HFF-Myc (cell line): ENCODE measurements at regions not wholly inside any gene's neighbourhood (a gene's known extent, or its start where the extent isn't known, plus 50 kb on each side); places are given as distances from the start of the nearest gene placed in this dataset.

Source experiments
- DNase-seq: peaks from one replicate; pipeline ENCODE4 v3.0.0-alpha.2; 2011; ENCODE audit warnings: low read depth; ENCODE audit errors: extremely low read depth
- H3K4me3 ChIP-seq: replicated peaks from 2 replicates; pipeline ENCODE4 v1.5.1; 2011; ENCODE audit warnings: low read depth, mild to moderate bottlenecking, control low read depth, low read length
- TF ChIP-seq, protein P1 (sequence below): IDR thresholded peaks from 2 replicates; pipeline ENCODE4 v1.5.1; 2012; ENCODE audit warnings: mild to moderate bottlenecking, low read depth, low read length, control low read depth; ENCODE audit errors: missing control alignments

DNA sequence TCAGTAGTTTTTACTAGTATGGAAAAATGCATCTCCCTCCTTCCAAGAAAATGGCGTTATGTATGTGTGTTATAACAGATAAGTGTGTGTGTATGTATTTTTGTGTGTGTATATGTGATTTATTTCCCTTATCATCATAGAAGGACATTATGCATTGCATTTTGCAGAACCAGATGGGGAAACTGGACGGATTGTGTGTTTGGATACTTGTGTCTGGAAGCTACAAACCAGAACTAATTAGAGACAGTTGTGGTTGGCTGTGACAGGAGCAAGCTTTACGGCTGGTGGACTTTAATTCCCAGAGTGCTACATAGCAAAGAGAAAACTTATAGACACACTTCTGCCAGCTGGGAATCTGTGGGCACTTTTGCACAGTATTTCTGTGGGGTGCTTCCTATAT lies 162.5 kb downstream of the RWDD3 start:
- TF ChIP-seq, protein P1, sequence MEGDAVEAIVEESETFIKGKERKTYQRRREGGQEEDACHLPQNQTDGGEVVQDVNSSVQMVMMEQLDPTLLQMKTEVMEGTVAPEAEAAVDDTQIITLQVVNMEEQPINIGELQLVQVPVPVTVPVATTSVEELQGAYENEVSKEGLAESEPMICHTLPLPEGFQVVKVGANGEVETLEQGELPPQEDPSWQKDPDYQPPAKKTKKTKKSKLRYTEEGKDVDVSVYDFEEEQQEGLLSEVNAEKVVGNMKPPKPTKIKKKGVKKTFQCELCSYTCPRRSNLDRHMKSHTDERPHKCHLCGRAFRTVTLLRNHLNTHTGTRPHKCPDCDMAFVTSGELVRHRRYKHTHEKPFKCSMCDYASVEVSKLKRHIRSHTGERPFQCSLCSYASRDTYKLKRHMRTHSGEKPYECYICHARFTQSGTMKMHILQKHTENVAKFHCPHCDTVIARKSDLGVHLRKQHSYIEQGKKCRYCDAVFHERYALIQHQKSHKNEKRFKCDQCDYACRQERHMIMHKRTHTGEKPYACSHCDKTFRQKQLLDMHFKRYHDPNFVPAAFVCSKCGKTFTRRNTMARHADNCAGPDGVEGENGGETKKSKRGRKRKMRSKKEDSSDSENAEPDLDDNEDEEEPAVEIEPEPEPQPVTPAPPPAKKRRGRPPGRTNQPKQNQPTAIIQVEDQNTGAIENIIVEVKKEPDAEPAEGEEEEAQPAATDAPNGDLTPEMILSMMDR = no peak
- no peak for DNase-seq
- H3K4me3 ChIP-seq = no peak overlapping the region

DNA sequence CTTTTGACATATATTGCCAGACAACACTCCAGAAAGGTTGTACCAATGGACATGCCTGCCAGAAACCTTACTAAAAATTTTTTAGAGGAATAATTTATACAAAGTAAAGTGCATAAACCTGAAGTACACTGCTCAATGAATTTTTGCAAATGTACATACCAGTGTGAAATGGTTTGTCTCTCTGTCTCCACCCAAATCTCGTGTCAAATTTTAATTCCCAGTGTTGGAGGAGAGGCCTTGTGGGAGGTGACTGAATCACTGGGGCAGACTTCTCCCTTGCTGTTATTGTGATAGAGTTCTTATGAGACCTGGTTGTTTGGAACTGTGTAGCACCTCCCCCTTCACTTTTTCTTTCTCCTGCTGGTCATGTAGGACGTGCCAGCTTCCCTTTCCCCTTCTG lies 168.8 kb downstream of the RWDD3 start:
- H3K4me3 ChIP-seq = no peak overlapping the region
- TF ChIP-seq, protein P1 = no peak
- DNase-seq = no peak

DNA sequence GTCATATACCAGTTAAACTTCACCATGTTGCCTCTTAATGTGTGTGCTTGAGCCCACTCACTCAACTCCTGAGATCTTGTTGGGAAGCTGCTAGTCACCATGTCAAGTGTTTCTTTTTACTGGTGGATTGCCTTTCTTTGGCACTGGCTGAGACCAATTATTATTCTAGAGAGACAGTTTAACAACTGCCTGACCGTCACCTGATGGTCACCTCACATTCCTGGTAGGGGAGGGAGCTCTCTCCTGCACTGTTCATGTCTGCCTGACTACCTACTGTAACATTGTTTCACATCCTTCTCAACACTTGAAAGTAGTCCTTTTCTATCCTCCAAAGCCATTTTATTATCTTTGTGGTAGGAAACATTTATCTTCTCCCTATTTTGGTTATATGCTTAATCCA lies 172.3 kb downstream of the RWDD3 start:
- DNase-seq = no peak
- TF ChIP-seq, protein P1 = no peak
- H3K4me3 ChIP-seq = no peak overlapping the region

DNA sequence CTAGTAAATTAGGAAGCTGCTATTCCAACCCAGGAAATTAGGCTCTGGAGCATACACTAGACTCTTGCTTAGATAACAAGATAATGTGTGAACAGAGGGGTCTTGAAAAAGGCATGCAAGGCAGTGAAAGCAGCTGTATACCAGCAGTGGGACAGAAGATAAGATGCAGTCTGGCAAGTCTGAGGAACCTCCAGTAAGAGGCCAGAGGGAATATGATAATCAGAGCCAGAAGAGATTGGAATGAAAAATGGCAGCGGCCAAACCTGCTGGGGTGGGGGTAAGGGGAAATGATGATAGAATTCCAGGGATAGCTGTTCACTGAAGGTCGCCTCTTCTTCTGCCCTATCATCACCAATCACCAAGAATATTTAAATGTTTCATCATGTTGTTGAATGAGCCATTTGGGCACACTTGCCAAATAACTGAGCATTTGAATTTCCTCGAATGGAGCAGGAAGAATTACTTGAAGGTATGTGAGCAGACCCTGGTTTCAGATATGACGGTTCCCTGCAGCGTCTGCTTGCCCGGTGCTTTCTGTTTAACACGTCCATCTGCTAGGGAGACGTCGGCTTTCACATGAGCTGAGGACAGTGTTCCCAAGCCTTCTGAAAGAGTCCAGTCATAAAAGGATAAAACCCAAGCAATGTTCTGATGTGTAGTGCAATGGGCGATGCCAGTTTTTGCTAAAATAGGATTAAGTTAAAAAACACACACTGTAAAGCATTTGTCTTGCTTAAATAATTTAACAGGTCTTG lies 173.3 kb downstream of the RWDD3 start:
- no peak for DNase-seq
- TF ChIP-seq, protein P1 = no peak
- no peak overlapping the region for H3K4me3 ChIP-seq

DNA sequence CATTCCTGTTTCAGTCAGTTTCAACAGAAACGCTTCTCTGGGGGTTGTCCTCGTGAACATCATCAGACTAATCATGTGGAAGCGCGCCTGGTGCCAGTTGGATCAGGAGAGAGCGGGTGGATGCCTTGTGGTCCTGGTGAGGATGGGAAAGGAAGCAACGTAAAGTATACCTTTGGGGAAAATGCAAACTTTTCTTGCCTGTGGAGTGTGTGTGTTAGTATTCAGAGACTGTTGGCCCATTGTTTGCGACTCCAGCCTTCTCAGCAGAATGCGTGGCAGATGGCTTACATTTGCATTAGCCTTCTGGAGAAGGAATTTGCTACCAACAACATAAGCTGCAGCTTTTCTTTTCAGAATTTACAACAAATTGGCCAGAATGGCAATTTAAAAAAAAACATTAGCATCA lies 173.9 kb downstream of the RWDD3 start:
- no peak for DNase-seq
- H3K4me3 ChIP-seq = no peak overlapping the region
- TF ChIP-seq, protein P1 = no peak

DNA sequence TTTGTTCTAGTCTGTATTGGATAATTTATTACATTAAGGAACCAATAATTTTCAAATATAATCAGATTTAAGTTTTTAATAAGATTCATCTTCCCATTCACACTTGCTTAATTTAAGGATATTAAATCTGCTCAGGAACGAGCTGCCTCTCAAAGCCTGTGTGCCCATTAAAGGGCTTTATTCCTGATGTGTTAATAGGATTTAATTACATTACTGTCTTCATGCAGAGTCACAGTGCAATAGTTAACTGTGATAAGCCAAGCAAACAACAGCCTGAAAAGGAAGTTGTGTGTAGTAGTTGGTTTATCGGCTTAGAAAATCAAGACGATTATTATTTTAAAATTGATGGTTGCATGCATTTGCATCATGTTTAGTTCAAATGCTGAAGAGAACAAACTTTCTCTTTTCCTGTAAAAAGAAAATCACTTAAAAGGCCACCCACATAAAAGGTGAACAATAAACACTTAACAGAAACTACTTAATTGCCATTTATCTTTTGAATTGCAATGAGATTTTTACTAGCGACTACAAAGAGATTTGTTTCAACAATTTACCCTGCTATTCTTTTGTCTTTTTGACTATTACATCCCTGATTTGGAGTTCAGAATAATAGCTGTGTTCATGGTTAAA lies 174.6 kb downstream of the RWDD3 start:
- DNase-seq = no peak
- no peak overlapping the region for H3K4me3 ChIP-seq
- TF ChIP-seq, protein P1 = no peak
